ENCODE measurements at regions not wholly inside any gene's neighbourhood (a gene's known extent, or its start where the extent isn't known, plus 50 kb on each side); places are given as distances from the start of the nearest gene placed in this dataset.

GRCh38 chr3:178260887-178261565 lies 275.2 kb upstream of the KCNMB2 start:
- H3K79me2 ChIP-seq (ENCODE audit: low read depth), result no peaks in the 10 kb centered on the region
- ChIA-PET CTCF (no interaction called here), POLR2A (ENCODE audit: unreplicated experiment) (no interaction called here)
- H3K9me2 ChIP-seq (ENCODE audit: insufficient read depth), result no peaks in the 10 kb centered on the region
- no peak overlapping the region for H3K4me3 ChIP-seq
- 0 out of 2 replicates have a peak, but pooled peaks cover 4% of the 10 kb centered on the region for H3K9me3 ChIP-seq (ENCODE audit: insufficient read depth, low read depth)
- no TSS peak for BruUV-seq (replicated peaks)
- H3F3A ChIP-seq (ENCODE audit: insufficient read depth, low read depth), result no peaks in the 10 kb centered on the region
- 0 out of 2 replicates have a peak overlapping the region, but pooled peaks have one; percentile 7 for H2AFZ ChIP-seq
- H3K4me2 ChIP-seq, result no peak overlapping the region
- intact Hi-C loops (cut with micrococcal nuclease; ENCODE audit: unreplicated experiment), result no loop called here
- H3K27me3 ChIP-seq (ENCODE audit: insufficient read depth, low read depth), result no peaks in the 10 kb centered on the region
- no peaks in the 10 kb centered on the region for H4K20me1 ChIP-seq (ENCODE audit: insufficient read depth)
- H3K27ac ChIP-seq, result no peak overlapping the region
- TF ChIP-seq CTCF (conservative IDR thresholded peaks at IDR 0.05) (no peak), EZH2 (IDR thresholded peaks at IDR 0.05; ENCODE audit: low read depth) (no peak)
- H3K36me3 ChIP-seq (ENCODE audit: low read depth), result no peaks in the 10 kb centered on the region
- H3K4me1 ChIP-seq (replicated peaks; ENCODE audit: insufficient read depth), result no peaks in the 10 kb centered on the region
- no peak for DNase-seq

- H2AFZ ChIP-seq, result no peak overlapping the region
- no peaks in the 10 kb centered on the region for H3K9me2 ChIP-seq (ENCODE audit: insufficient read depth)
- H3K27me3 ChIP-seq (ENCODE audit: insufficient read depth, low read depth), result no peaks in the 10 kb centered on the region
- intact Hi-C loops (cut with micrococcal nuclease; ENCODE audit: unreplicated experiment), result no loop called here
- no peak for TF ChIP-seq CTCF (conservative IDR thresholded peaks at IDR 0.05)
- CTCF ChIA-PET, result no interaction called here
- no peaks in the 10 kb centered on the region for H3F3A ChIP-seq (ENCODE audit: insufficient read depth, low read depth)
- H3K9me3 ChIP-seq (ENCODE audit: insufficient read depth, low read depth), result no peaks in the 10 kb centered on the region
- H3K4me3 ChIP-seq, result no peak overlapping the region
- no peaks in the 10 kb centered on the region for H4K20me1 ChIP-seq (ENCODE audit: insufficient read depth)
- no peak overlapping the region for H3K27ac ChIP-seq
- H3K36me3 ChIP-seq (ENCODE audit: low read depth), result no peaks in the 10 kb centered on the region
- no TSS peak for BruUV-seq (replicated peaks)
- no peak overlapping the region for H3K4me2 ChIP-seq
- POLR2A ChIA-PET (ENCODE audit: unreplicated experiment), result no interaction called here
- no peaks in the 10 kb centered on the region for H3K4me1 ChIP-seq (replicated peaks; ENCODE audit: insufficient read depth)
- no peaks in the 10 kb centered on the region for H3K79me2 ChIP-seq (ENCODE audit: low read depth)
- DNase-seq, result no peak
These were observed 272.9 kb upstream of the KCNMB2 start for GRCh38 chr3:178263236-178263916.

- Histone ChIP-seq H3K4me3 (no peak overlapping the region), H2AFZ (no peak overlapping the region), H3K79me2 (ENCODE audit: low read depth) (no peaks in the 10 kb centered on the region), H3K27me3 (ENCODE audit: insufficient read depth, low read depth) (no peaks in the 10 kb centered on the region), H3K9me3 (ENCODE audit: insufficient read depth, low read depth) (no peaks in the 10 kb centered on the region), H4K20me1 (ENCODE audit: insufficient read depth) (no peaks in the 10 kb centered on the region), H3K4me1 (replicated peaks; ENCODE audit: insufficient read depth) (no peaks in the 10 kb centered on the region), H3K9me2 (ENCODE audit: insufficient read depth) (no peaks in the 10 kb centered on the region), H3K4me2 (no peak overlapping the region), H3K36me3 (ENCODE audit: low read depth) (no peaks in the 10 kb centered on the region), H3F3A (ENCODE audit: insufficient read depth, low read depth) (no peaks in the 10 kb centered on the region), H3K27ac (no peak overlapping the region)
- no peak for DNase-seq
- intact Hi-C loops (cut with micrococcal nuclease; ENCODE audit: unreplicated experiment), result no loop called here
- BruUV-seq (replicated peaks), result no TSS peak
- ChIA-PET POLR2A (ENCODE audit: unreplicated experiment) (interaction anchor here (0.6 kb wide), 1 partner anchor 569 kb away, joined by 6 read pairs; no protein-coding TSS in a partner anchor), CTCF (no interaction called here)
- no peak for TF ChIP-seq EZH2 (IDR thresholded peaks at IDR 0.05; ENCODE audit: low read depth)
- TF ChIP-seq CTCF (conservative IDR thresholded peaks at IDR 0.05), result no peak
These were observed 268.9 kb upstream of the KCNMB2 start for GRCh38 chr3:178267158-178267844.

All from PC-9 (cell line).